K562 (cell line): ENCODE measurements at regions not wholly inside any gene's neighbourhood (a gene's known extent, or its start where the extent isn't known, plus 50 kb on each side); places are given as distances from the start of the nearest gene placed in this dataset.

ENCODE experiments used
- ATAC-seq: fragments of 200-7000 bp; cut with Tn5 transposase; 3 replicates; pipeline ENCODE4 v1.9.1; 2020; ENCODE audit warnings: moderate library complexity
- BruUV-seq: library from RNA; stranded (reverse); fragments of 400-500 nt; replicated peaks from 2 replicates; lab custom pipeline; 2021; lab: Mats Ljungman, UMichigan
- CTCF ChIA-PET: fragments of 300-600 bp; formaldehyde crosslinking; extraction: SDS; loops from one replicate; lab custom pipeline; 2021; ENCODE audit warnings: low intra/inter-chr PET ratio; lab: Yijun Ruan, JAX
- POLR2A ChIA-PET: fragments of 300-600, 350-650 bp; sonication (Branson Sonifier 250); formaldehyde crosslinking; extraction: SDS; loops from one replicate; lab custom pipeline; 2021; ENCODE audit warnings: antibody characterized with exemption, inconsistent platforms; lab: Yijun Ruan, JAX
- DNase-seq, 4 experiments: peaks; one replicate each; pipeline versions ENCODE4 v3.0.0 to v3.0.0-alpha.2; 2011 to 2018; ENCODE audit warnings: low spot score in 3 of 4, mixed read lengths in 3 of 4; ENCODE audit errors: extremely low read depth in 1 of 4
- FAIRE-seq: peaks from 2 replicates; lab custom pipeline; 2011; peaks lifted over from hg19 to GRCh38; lab: Jason Lieb, UNC
- H2AFZ ChIP-seq: 2 replicates; pipeline ENCODE4 v1.6.0; 2011; ENCODE audit warnings: low read depth, low read length, control low read depth, inconsistent platforms
- H3K27ac ChIP-seq: fragments of 200-600 bp; 3 replicates; pipeline ENCODE4 v1.8.0; 2011; ENCODE audit warnings: low read depth, mild to moderate bottlenecking, control low read depth, inconsistent platforms, low read length, moderate library complexity, mixed read lengths; ENCODE audit errors: extremely low read depth
- H3K27me3 ChIP-seq, 2 experiments: fragments of 300-600 bp in 1 of 2; 2 replicates in 1 of 2; 3 replicates in 1 of 2; pipeline versions ENCODE4 v1.6.0 to v1.8.0; 2011; ENCODE audit warnings: inconsistent platforms in 2 of 2, low read length in 2 of 2, mild to moderate bottlenecking in 1 of 2, mixed read lengths in 1 of 2, moderate library complexity in 1 of 2; ENCODE audit not compliant: control insufficient read depth in 2 of 2, insufficient read depth in 2 of 2
- H3K36me3 ChIP-seq: fragments of 300-600 bp; 3 replicates; pipeline ENCODE4 v1.8.0; 2011; ENCODE audit warnings: mild to moderate bottlenecking, low read length, inconsistent platforms; ENCODE audit not compliant: control insufficient read depth, insufficient read depth
- H3K4me1 ChIP-seq, 2 experiments: fragments of 200-600 bp in 1 of 2; replicated peaks in 1 of 2; 2 replicates in 1 of 2; 3 replicates in 1 of 2; pipeline versions ENCODE4 v1.5.1 to v1.8.0; 2011; ENCODE audit warnings: inconsistent platforms in 2 of 2, low read length in 2 of 2, mild to moderate bottlenecking in 1 of 2, mixed read lengths in 1 of 2, moderate library complexity in 1 of 2; ENCODE audit not compliant: control insufficient read depth in 2 of 2, insufficient read depth in 2 of 2
- H3K4me2 ChIP-seq: 2 replicates; pipeline ENCODE4 v1.6.1; 2011; ENCODE audit warnings: low read length, control low read depth, inconsistent platforms, mixed read lengths; ENCODE audit not compliant: insufficient read depth
- H3K4me3 ChIP-seq: fragments of 200-600 bp; sonication (generic), shearing (Covaris generic); 2 replicates; pipeline ENCODE4 v1.5.1; 2016; ENCODE audit warnings: control low read depth, inconsistent platforms
- H3K79me2 ChIP-seq: fragments of 200-600 bp; 3 replicates; pipeline ENCODE4 v1.8.0; 2011; ENCODE audit warnings: low read length, inconsistent platforms; ENCODE audit not compliant: control insufficient read depth, insufficient read depth
- H3K9ac ChIP-seq, 2 experiments: 2 replicates each; pipeline versions ENCODE4 v1.6.0 to v1.6.1; 2011; ENCODE audit warnings: low read depth in 2 of 2, low read length in 2 of 2, control low read depth in 1 of 2, inconsistent platforms in 1 of 2, mild to moderate bottlenecking in 1 of 2, mixed read lengths in 1 of 2; ENCODE audit not compliant: insufficient read depth in 1 of 2
- H3K9me1 ChIP-seq: one replicate; pipeline ENCODE4 v1.6.0; 2011; ENCODE audit warnings: inconsistent platforms, mild to moderate bottlenecking, low read length, moderate library complexity; ENCODE audit not compliant: control insufficient read depth, insufficient read depth
- H3K9me3 ChIP-seq: replicated peaks from 2 replicates; pipeline ENCODE4 v1.5.1; 2011; ENCODE audit warnings: low read depth, low read length, inconsistent platforms; ENCODE audit not compliant: control insufficient read depth, insufficient read depth
- H4K20me1 ChIP-seq: replicated peaks from 2 replicates; pipeline ENCODE4 v1.6.1; 2011; ENCODE audit warnings: low read length, inconsistent platforms, mixed read lengths; ENCODE audit not compliant: control insufficient read depth, insufficient read depth
- ADNP ChIP-seq: fragments of 200-800 bp; sonication (Bioruptor generic); IDR thresholded peaks from 2 replicates; pipeline ENCODE4 v1.6.1; 2016; ENCODE audit warnings: missing genetic modification characterization, missing compliant biosample characterization
- ARNT ChIP-seq, 2 experiments: fragments of 450-650 bp; IDR thresholded peaks; 2 replicates each; pipeline ENCODE4 v1.6.1; 2016; ENCODE audit warnings: mild to moderate bottlenecking in 1 of 2
- HDAC8 ChIP-seq: fragments of 450-650 bp; IDR thresholded peaks from 2 replicates; pipeline ENCODE4 v1.6.1; 2016; ENCODE audit warnings: mild to moderate bottlenecking, missing genetic modification characterization, moderate library complexity, missing compliant biosample characterization
- RBBP5 ChIP-seq: fragments of 200-600 bp; sonication (generic); IDR thresholded peaks from 2 replicates; pipeline ENCODE4 v1.6.1; 2012; ENCODE audit warnings: borderline replicate concordance, mild to moderate bottlenecking, low read length, control low read depth, inconsistent platforms; ENCODE audit not compliant: insufficient read depth, poor library complexity, severe bottlenecking
- RHOXF2B ChIP-seq: fragments of 250-450 bp; sonication (Bioruptor Pico); conservative IDR thresholded peaks from 2 replicates; pipeline ENCODE4 v1.5.1; 2021
- U2AF1 ChIP-seq: fragments of 200-400 bp; formaldehyde crosslinking; optimal IDR thresholded peaks from 2 replicates; pipeline ENCODE3; 2017; ENCODE audit warnings: mild to moderate bottlenecking, low read depth, low read length, moderate library complexity
- ZNF12 ChIP-seq: sonication (generic); formaldehyde crosslinking; IDR thresholded peaks from 2 replicates; pipeline ENCODE4 v1.4.0; 2020; ENCODE audit warnings: mild to moderate bottlenecking, missing genetic modification reagents
- ZNF174 ChIP-seq: fragments of 250-450 bp; sonication (Bioruptor Pico); IDR thresholded peaks from 2 replicates; pipeline ENCODE4 v1.4.0; 2020; ENCODE audit warnings: mild to moderate bottlenecking
- ZNF695 ChIP-seq: fragments of 450-650 bp; formaldehyde crosslinking; IDR thresholded peaks from 2 replicates; pipeline ENCODE4 v1.4.0; 2020; ENCODE audit warnings: mild to moderate bottlenecking, moderate library complexity
- WGBS: fragments of 100-300 bp; shearing (Covaris generic); methylation state at CpG from one replicate; pipeline ENCODE4 v1.1.6; 2016; ENCODE audit warnings: low coverage, mixed read lengths; ENCODE audit not compliant: insufficient coverage; ENCODE audit errors: missing lambda C conversion rate; 5-methylcytosine and 5-hydroxymethylcytosine counted together
- in situ Hi-C: fragments of 300-500 bp; cut with MboI; formaldehyde crosslinking; loops from 4 replicates; pipeline ENCODE4 v1.15.0; 2018; ENCODE audit warnings: inconsistent platforms, mixed read lengths
- intact Hi-C: fragments of 100-400 bp; cut with micrococcal nuclease; formaldehyde crosslinking; loops from 2 replicates; pipeline ENCODE4 v1.14.2; 2022
- TF ChIP-seq, protein P1 (sequence below), 2 experiments: fragments of 450-650 bp in 1 of 2; sonication (generic) in 1 of 2; formaldehyde crosslinking; conservative IDR thresholded peaks; 2 replicates each; pipeline versions ENCODE4 v1.4.0 to v1.8.1; 2020 to 2022; ENCODE audit warnings: mild to moderate bottlenecking in 1 of 2, missing genetic modification reagents in 1 of 2

DNA sequence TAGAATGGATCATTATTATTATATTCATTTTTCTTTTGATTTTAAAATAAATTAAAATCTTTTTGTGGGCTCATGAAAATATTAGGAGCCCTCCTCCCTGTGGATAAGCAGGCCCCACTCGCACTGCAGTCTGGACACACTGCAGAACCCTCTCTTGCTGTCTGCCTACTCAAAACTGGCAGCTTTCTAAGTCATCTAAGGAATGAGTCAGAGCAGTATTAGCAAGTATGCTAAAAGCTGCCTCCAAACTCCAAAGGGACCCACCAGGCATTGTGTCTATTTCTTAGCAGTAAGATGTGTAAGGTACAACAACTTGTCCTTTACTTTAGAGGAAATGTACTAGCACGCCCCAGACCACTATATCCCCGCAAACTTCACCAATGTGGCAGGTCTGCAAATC lies 108.8 kb downstream of the SYF2 start:
- Histone ChIP-seq H3K27me3 (peaks cover 18 to 44% of the 10 kb centered on the region in 2 experiments), H3K4me2 (no peak overlapping the region), H3K9ac (no peak overlapping the region)
- intact Hi-C loops = no loop called here
- POLR2A ChIA-PET = interaction anchor here (0.6 to 1.6 kb wide), 4 partner anchors 9 to 228 kb away, joined by 4 to 8 read pairs (median 4); no protein-coding TSS in a partner anchor
- TF ChIP-seq ZNF174 (CRISPR knock-in tag) (no peak), RBBP5 (no peak), ARNT (IDR thresholded peaks at IDR 0.05) (no peak), ZNF695 (CRISPR knock-in tag) (no peak), U2AF1 (no peak), ADNP (tag) (no peak), RHOXF2B (CRISPR knock-in tag) (no peak), HDAC8 (tag) (no peak), ZNF12 (CRISPR knock-in tag) (no peak)
- TF ChIP-seq, protein P1, sequence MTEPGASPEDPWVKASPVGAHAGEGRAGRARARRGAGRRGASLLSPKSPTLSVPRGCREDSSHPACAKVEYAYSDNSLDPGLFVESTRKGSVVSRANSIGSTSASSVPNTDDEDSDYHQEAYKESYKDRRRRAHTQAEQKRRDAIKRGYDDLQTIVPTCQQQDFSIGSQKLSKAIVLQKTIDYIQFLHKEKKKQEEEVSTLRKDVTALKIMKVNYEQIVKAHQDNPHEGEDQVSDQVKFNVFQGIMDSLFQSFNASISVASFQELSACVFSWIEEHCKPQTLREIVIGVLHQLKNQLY (CRISPR knock-in tag; conservative IDR thresholded peaks at IDR 0.05) = no peak
- TF ChIP-seq, all 486 proteins: peak for 0
- Histone ChIP-seq H3K4me1 (no peaks in the 10 kb centered on the region), H3K9me3 (no peaks in the 10 kb centered on the region), H3K27ac (no peak overlapping the region), H3K4me3 (no peak overlapping the region), H3K36me3 (no peaks in the 10 kb centered on the region), H3K9me1 (no peaks in the 10 kb centered on the region), H4K20me1 (no peaks in the 10 kb centered on the region), H2AFZ (no peak overlapping the region), H3K79me2 (no peaks in the 10 kb centered on the region)
- FAIRE-seq = no peak
- DNase-seq = no peak
- CTCF ChIA-PET = interaction anchor here (0.6 kb wide), 1 partner anchor 69 kb away, joined by 3 read pairs; no protein-coding TSS in a partner anchor
- 0% methylated on average over 3 of the region's 3 CpGs for WGBS
- in situ Hi-C loops = no loop called here
- no TSS peak for BruUV-seq
- no peak for ATAC-seq
